HCT116 (cell line): ENCODE measurements at regions not wholly inside any gene's neighbourhood (a gene's known extent, or its start where the extent isn't known, plus 50 kb on each side); places are given as distances from the start of the nearest gene placed in this dataset.

Experiments
- EZH2 ChIP-seq: fragments of 200-600 bp; sonication (generic); IDR thresholded peaks from 2 replicates; pipeline ENCODE4 v1.6.1; 2017; ENCODE audit warnings: antibody characterized with exemption, mixed run types
- FOSL1 ChIP-seq: IDR thresholded peaks from 2 replicates; pipeline ENCODE4 v1.6.1; 2012; ENCODE audit warnings: low read depth
- POLR2A ChIP-seq: IDR thresholded peaks from 2 replicates; pipeline ENCODE4 v1.7.0; 2011; ENCODE audit warnings: borderline replicate concordance; ENCODE audit not compliant: insufficient read depth, insufficient read length; ENCODE audit errors: extremely low read depth
- POLR2AphosphoS5 ChIP-seq: IDR thresholded peaks from 2 replicates; pipeline ENCODE4 v1.6.1; 2011; ENCODE audit warnings: mild to moderate bottlenecking, low read depth, low read length, moderate library complexity
- ZNF274 ChIP-seq: fragments of 200-500 bp; sonication (Bioruptor generic); IDR thresholded peaks from 2 replicates; pipeline ENCODE4 v1.6.1; 2014; ENCODE audit warnings: mild to moderate bottlenecking, low read depth, low read length, inconsistent platforms
- TF ChIP-seq, protein P1 (sequence below), 3 experiments: fragments of 200-600 bp in 1 of 3; sonication (generic) in 1 of 3; IDR thresholded peaks in 2 of 3; conservative IDR thresholded peaks in 1 of 3; 2 replicates each; pipeline ENCODE4 v1.5.1; 2012 to 2017; ENCODE audit warnings: low read depth in 2 of 3, low read length in 2 of 3, antibody characterized with exemption in 1 of 3, borderline replicate concordance in 1 of 3, control low read depth in 1 of 3, mild to moderate bottlenecking in 1 of 3, mixed read lengths in 1 of 3, mixed run types in 1 of 3, moderate library complexity in 1 of 3; ENCODE audit not compliant: insufficient read depth in 1 of 3

DNA sequence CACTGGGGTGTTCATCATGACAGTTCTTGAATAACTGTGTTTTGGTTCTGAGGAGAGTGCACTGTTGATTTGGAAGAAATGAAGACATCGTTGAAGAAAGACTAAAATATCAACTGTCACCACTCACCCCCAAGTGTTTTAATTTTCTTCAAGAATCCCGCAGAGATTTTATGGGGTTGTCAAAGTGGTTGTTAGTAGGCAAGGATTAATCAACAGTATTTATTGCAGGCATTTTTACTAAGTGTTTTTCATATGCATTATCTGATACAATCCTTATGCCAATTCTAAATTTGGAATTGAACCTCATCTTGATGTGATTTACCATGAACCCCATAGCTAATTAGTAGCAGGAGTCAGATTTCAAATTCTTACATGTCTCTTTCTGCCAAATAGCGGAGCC, 63.7 kb upstream of the OBI1 start:
- TF ChIP-seq, protein P1, sequence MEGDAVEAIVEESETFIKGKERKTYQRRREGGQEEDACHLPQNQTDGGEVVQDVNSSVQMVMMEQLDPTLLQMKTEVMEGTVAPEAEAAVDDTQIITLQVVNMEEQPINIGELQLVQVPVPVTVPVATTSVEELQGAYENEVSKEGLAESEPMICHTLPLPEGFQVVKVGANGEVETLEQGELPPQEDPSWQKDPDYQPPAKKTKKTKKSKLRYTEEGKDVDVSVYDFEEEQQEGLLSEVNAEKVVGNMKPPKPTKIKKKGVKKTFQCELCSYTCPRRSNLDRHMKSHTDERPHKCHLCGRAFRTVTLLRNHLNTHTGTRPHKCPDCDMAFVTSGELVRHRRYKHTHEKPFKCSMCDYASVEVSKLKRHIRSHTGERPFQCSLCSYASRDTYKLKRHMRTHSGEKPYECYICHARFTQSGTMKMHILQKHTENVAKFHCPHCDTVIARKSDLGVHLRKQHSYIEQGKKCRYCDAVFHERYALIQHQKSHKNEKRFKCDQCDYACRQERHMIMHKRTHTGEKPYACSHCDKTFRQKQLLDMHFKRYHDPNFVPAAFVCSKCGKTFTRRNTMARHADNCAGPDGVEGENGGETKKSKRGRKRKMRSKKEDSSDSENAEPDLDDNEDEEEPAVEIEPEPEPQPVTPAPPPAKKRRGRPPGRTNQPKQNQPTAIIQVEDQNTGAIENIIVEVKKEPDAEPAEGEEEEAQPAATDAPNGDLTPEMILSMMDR (IDR thresholded peaks at IDR 0.05 in 2 of 3, conservative IDR thresholded peaks at IDR 0.05 in 1 of 3; ENCODE audit: borderline replicate concordance in 1 of 3, insufficient read depth in 1 of 3, low read depth in 2 of 3, low read length in 2 of 3) = no peak
- TF ChIP-seq FOSL1 (no peak), ZNF274 (no peak), POLR2A (no peak), POLR2AphosphoS5 (no peak), EZH2 (no peak)
